ENCODE measurements at regions not wholly inside any gene's neighbourhood (a gene's known extent, or its start where the extent isn't known, plus 50 kb on each side); places are given as distances from the start of the nearest gene placed in this dataset.

GRCh38 chr16:18048853-18049546, 287.5 kb downstream of the NPIPA8 start:
- Mint-ChIP-seq H3K4me1 (no peaks in the 10 kb centered on the region), H3K4me3 (no peak overlapping the region)

GRCh38 chr16:18047761-18048160, 288.8 kb downstream of the NPIPA8 start:
- Mint-ChIP-seq H3K4me1 (no peaks in the 10 kb centered on the region), H3K27me3 (peaks cover 9% of the 10 kb centered on the region), H3K9me3 (no peaks in the 10 kb centered on the region), H3K4me3 (no peak overlapping the region), H3K27ac (no peak overlapping the region), H3K36me3 (no peaks in the 10 kb centered on the region)

More at GRCh38 chr16:18048853-18049546, 287.5 kb downstream of the NPIPA8 start:
- Mint-ChIP-seq H3K27me3 (peaks cover 10% of the 10 kb centered on the region), H3K9me3 (no peaks in the 10 kb centered on the region), H3K27ac (no peak overlapping the region), H3K36me3 (no peaks in the 10 kb centered on the region)

- no peaks in the 10 kb centered on the region for H3K36me3 Mint-ChIP-seq
- H3K9me3 Mint-ChIP-seq = no peaks in the 10 kb centered on the region
- no peak overlapping the region for H3K4me3 Mint-ChIP-seq
- H3K4me1 Mint-ChIP-seq = no peaks in the 10 kb centered on the region
- H3K27me3 Mint-ChIP-seq = peaks cover 6% of the 10 kb centered on the region
- H3K27ac Mint-ChIP-seq = no peak overlapping the region
Observed at GRCh38 chr16:18045356-18045755, 291.2 kb downstream of the NPIPA8 start.

GRCh38 chr16:18041864-18042834, 294.4 kb downstream of the NPIPA8 start:
- Mint-ChIP-seq H3K36me3 (no peaks in the 10 kb centered on the region), H3K4me3 (no peak overlapping the region), H3K27me3 (peaks cover 4% of the 10 kb centered on the region), H3K9me3 (no peaks in the 10 kb centered on the region), H3K4me1 (no peaks in the 10 kb centered on the region), H3K27ac (no peak overlapping the region)

- no peaks in the 10 kb centered on the region for H3K36me3 Mint-ChIP-seq
- H3K9me3 Mint-ChIP-seq = no peaks in the 10 kb centered on the region
- no peaks in the 10 kb centered on the region for H3K4me1 Mint-ChIP-seq
- H3K4me3 Mint-ChIP-seq = no peak overlapping the region
- H3K27ac Mint-ChIP-seq = no peak overlapping the region
- H3K27me3 Mint-ChIP-seq = peaks cover 6% of the 10 kb centered on the region
Observed at GRCh38 chr16:18039931-18040330, 296.6 kb downstream of the NPIPA8 start.

- Mint-ChIP-seq H3K4me3 (no peak overlapping the region), H3K4me1 (no peaks in the 10 kb centered on the region), H3K27me3 (peaks cover 1% of the 10 kb centered on the region), H3K27ac (no peak overlapping the region), H3K9me3 (no peaks in the 10 kb centered on the region), H3K36me3 (no peaks in the 10 kb centered on the region)
Observed at GRCh38 chr16:18037051-18037450, 299.5 kb downstream of the NPIPA8 start.

- Mint-ChIP-seq H3K4me3 (no peak overlapping the region), H3K9me3 (no peaks in the 10 kb centered on the region), H3K27ac (no peak overlapping the region), H3K36me3 (no peaks in the 10 kb centered on the region), H3K27me3 (peaks cover 13% of the 10 kb centered on the region), H3K4me1 (no peaks in the 10 kb centered on the region)
Observed at GRCh38 chr16:18024611-18025010, 311.9 kb downstream of the NPIPA8 start.

- no peaks in the 10 kb centered on the region for H3K36me3 Mint-ChIP-seq
- H3K9me3 Mint-ChIP-seq = no peaks in the 10 kb centered on the region
- peaks cover 3% of the 10 kb centered on the region for H3K27me3 Mint-ChIP-seq
- H3K27ac Mint-ChIP-seq = no peak overlapping the region
- no peak overlapping the region for H3K4me3 Mint-ChIP-seq
- H3K4me1 Mint-ChIP-seq = no peaks in the 10 kb centered on the region
Observed at GRCh38 chr16:18018376-18018775, 318.2 kb downstream of the NPIPA8 start.

GRCh38 chr16:18013863-18014262, 322.7 kb downstream of the NPIPA8 start:
- no peaks in the 10 kb centered on the region for H3K4me1 Mint-ChIP-seq
- no peaks in the 10 kb centered on the region for H3K9me3 Mint-ChIP-seq
- H3K36me3 Mint-ChIP-seq = no peaks in the 10 kb centered on the region
- H3K27ac Mint-ChIP-seq = no peak overlapping the region
- no peak overlapping the region for H3K4me3 Mint-ChIP-seq
- peaks cover 7% of the 10 kb centered on the region for H3K27me3 Mint-ChIP-seq

GRCh38 chr16:18008356-18008755, 328.2 kb downstream of the NPIPA8 start:
- Mint-ChIP-seq H3K27ac (no peak overlapping the region), H3K4me3 (no peak overlapping the region), H3K9me3 (no peaks in the 10 kb centered on the region), H3K36me3 (no peaks in the 10 kb centered on the region), H3K4me1 (no peaks in the 10 kb centered on the region), H3K27me3 (peaks cover 8% of the 10 kb centered on the region)

GRCh38 chr16:18003033-18003432, 333.5 kb downstream of the NPIPA8 start:
- Mint-ChIP-seq H3K36me3 (no peaks in the 10 kb centered on the region), H3K4me1 (no peaks in the 10 kb centered on the region), H3K27ac (no peak overlapping the region), H3K4me3 (no peak overlapping the region), H3K9me3 (no peaks in the 10 kb centered on the region), H3K27me3 (peaks cover 2% of the 10 kb centered on the region)

- Mint-ChIP-seq H3K4me3 (no peak overlapping the region), H3K4me1 (no peaks in the 10 kb centered on the region), H3K9me3 (no peaks in the 10 kb centered on the region), H3K27ac (no peak overlapping the region), H3K27me3 (no peaks in the 10 kb centered on the region), H3K36me3 (no peaks in the 10 kb centered on the region)
Observed at GRCh38 chr16:17998996-17999395, 337.5 kb downstream of the NPIPA8 start.

- no peaks in the 10 kb centered on the region for H3K36me3 Mint-ChIP-seq
- no peaks in the 10 kb centered on the region for H3K9me3 Mint-ChIP-seq
- no peak overlapping the region for H3K4me3 Mint-ChIP-seq
- H3K27me3 Mint-ChIP-seq = no peaks in the 10 kb centered on the region
- H3K27ac Mint-ChIP-seq = no peak overlapping the region
- no peaks in the 10 kb centered on the region for H3K4me1 Mint-ChIP-seq
Observed at GRCh38 chr16:17998550-17998949, 338.0 kb downstream of the NPIPA8 start.

- H3K27me3 Mint-ChIP-seq = peaks cover 4% of the 10 kb centered on the region
- H3K9me3 Mint-ChIP-seq = no peaks in the 10 kb centered on the region
- H3K4me3 Mint-ChIP-seq = no peak overlapping the region
- H3K4me1 Mint-ChIP-seq = no peaks in the 10 kb centered on the region
- no peak overlapping the region for H3K27ac Mint-ChIP-seq
- H3K36me3 Mint-ChIP-seq = no peaks in the 10 kb centered on the region
Observed at GRCh38 chr16:17994027-17994426, 342.5 kb downstream of the NPIPA8 start.

- no peaks in the 10 kb centered on the region for H3K9me3 Mint-ChIP-seq
- no peak overlapping the region for H3K27ac Mint-ChIP-seq
- no peak overlapping the region for H3K4me3 Mint-ChIP-seq
- peaks cover 6% of the 10 kb centered on the region for H3K27me3 Mint-ChIP-seq
- no peaks in the 10 kb centered on the region for H3K36me3 Mint-ChIP-seq
- no peaks in the 10 kb centered on the region for H3K4me1 Mint-ChIP-seq
Observed at GRCh38 chr16:17992416-17992815, 344.1 kb downstream of the NPIPA8 start.

GRCh38 chr16:17989255-17989654, 347.3 kb downstream of the NPIPA8 start:
- no peaks in the 10 kb centered on the region for H3K9me3 Mint-ChIP-seq
- peaks cover 11% of the 10 kb centered on the region for H3K27me3 Mint-ChIP-seq
- H3K27ac Mint-ChIP-seq = no peak overlapping the region
- H3K4me3 Mint-ChIP-seq = no peak overlapping the region
- H3K36me3 Mint-ChIP-seq = no peaks in the 10 kb centered on the region
- no peaks in the 10 kb centered on the region for H3K4me1 Mint-ChIP-seq

All from activated naive CD4-positive, alpha-beta T cell treated with anti-CD3 and anti-CD28 coated beads, Interleukin-2, amount 50 U/mL, for 24 hours (primary cell).